GM18508 (cell line): ENCODE measurements at regions not wholly inside any gene's neighbourhood (a gene's known extent, or its start where the extent isn't known, plus 50 kb on each side); places are given as distances from the start of the nearest gene placed in this dataset.

Experiments
- ATAC-seq: cut with Tn5 transposase; IDR thresholded peaks from one replicate; pipeline ENCODE4 v1.9.1; 2021; ENCODE audit warnings: moderate number of reproducible peaks; ENCODE audit not compliant: insufficient read depth, unreplicated experiment

- ATAC-seq: no peak
Observed at GRCh38 chr5:125256296-125256695, 509.9 kb upstream of the ZNF608 start.

- no peak for ATAC-seq
Observed at GRCh38 chr5:125257057-125257972, 510.9 kb upstream of the ZNF608 start.

- ATAC-seq: no peak
Observed at GRCh38 chr5:125257997-125258396, 511.6 kb upstream of the ZNF608 start.

- no peak for ATAC-seq
Observed at GRCh38 chr5:125258615-125259014, 512.2 kb upstream of the ZNF608 start.

GRCh38 chr5:125261505-125262250 lies 515.2 kb upstream of the ZNF608 start:
- ATAC-seq: no peak

- no peak for ATAC-seq
Observed at GRCh38 chr5:125262782-125263181, 516.3 kb upstream of the ZNF608 start.

- no peak for ATAC-seq
Observed at GRCh38 chr5:125263356-125263755, 516.9 kb upstream of the ZNF608 start.

GRCh38 chr5:125266106-125266505 lies 519.7 kb upstream of the ZNF608 start:
- ATAC-seq: no peak

- ATAC-seq: no peak
Observed at GRCh38 chr5:125267636-125268248, 521.3 kb upstream of the ZNF608 start.

- ATAC-seq: no peak
Observed at GRCh38 chr5:125269926-125270325, 523.5 kb upstream of the ZNF608 start.

GRCh38 chr5:125272357-125272756 lies 525.9 kb upstream of the ZNF608 start:
- no peak for ATAC-seq

GRCh38 chr5:125274211-125274610 lies 527.8 kb upstream of the ZNF608 start:
- ATAC-seq: no peak

GRCh38 chr5:125274938-125275724 lies 528.7 kb upstream of the ZNF608 start:
- ATAC-seq: no peak

GRCh38 chr5:125275725-125276090 lies 529.3 kb upstream of the ZNF608 start:
- ATAC-seq: no peak

- ATAC-seq: no peak
Observed at GRCh38 chr5:125276096-125276495, 529.7 kb upstream of the ZNF608 start.

GRCh38 chr5:125277494-125278154 lies 531.2 kb upstream of the ZNF608 start:
- no peak for ATAC-seq

GRCh38 chr5:125278711-125279110 lies 532.3 kb upstream of the ZNF608 start:
- no peak for ATAC-seq

- ATAC-seq: no peak
Observed at GRCh38 chr5:125281667-125282066, 535.2 kb upstream of the ZNF608 start.

GRCh38 chr5:125283372-125283771 lies 536.9 kb upstream of the ZNF608 start:
- no peak for ATAC-seq

- no peak for ATAC-seq
Observed at GRCh38 chr5:125286271-125286670, 539.8 kb upstream of the ZNF608 start.
